ENCODE measurements at regions not wholly inside any gene's neighbourhood (a gene's known extent, or its start where the extent isn't known, plus 50 kb on each side); places are given as distances from the start of the nearest gene placed in this dataset.

GRCh38 chr10:55631071-55631654, 729.9 kb downstream of the ZWINT start:
- TF ChIP-seq CTCF (IDR thresholded peaks at IDR 0.05): peak in 1 of 3 experiments; percentile 22
- no peak for TF ChIP-seq POLR2A (IDR thresholded peaks at IDR 0.05)
- TF ChIP-seq POLR2AphosphoS5 (IDR thresholded peaks at IDR 0.05; ENCODE audit: insufficient read depth in 1 of 2, low read depth in 1 of 2): no peak

All from vagina (tissue), 2 donors.